HG02759 (cell line): ENCODE measurements at regions not wholly inside any gene's neighbourhood (a gene's known extent, or its start where the extent isn't known, plus 50 kb on each side); places are given as distances from the start of the nearest gene placed in this dataset.

Source experiments
- ATAC-seq: cut with Tn5 transposase; IDR thresholded peaks from one replicate; pipeline ENCODE4 v1.9.1; 2021; ENCODE audit warnings: mild to moderate bottlenecking, moderate library complexity; ENCODE audit not compliant: unreplicated experiment

DNA sequence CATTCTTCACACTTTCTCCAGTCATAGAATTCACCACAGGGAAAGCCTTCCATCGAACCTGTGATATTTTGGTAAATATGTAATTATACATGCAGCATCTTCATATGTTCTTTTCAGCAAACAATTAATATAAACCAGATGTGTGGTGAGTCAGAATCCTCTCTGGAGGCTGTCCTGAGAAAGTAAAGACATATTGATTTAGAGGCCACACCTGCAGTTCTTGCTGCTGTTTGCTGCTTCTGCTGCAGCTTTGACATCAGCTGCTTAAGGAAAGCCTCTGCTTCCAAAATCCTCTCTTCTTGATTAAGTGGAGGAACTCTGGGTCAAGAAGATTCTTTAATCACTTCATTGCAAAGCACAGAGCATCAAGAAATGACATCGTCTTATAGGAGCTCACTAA is 568.8 kb upstream of the ZEB2 start:
- ATAC-seq = no peak

GRCh38 chr2:145086910-145087309 is 567.0 kb upstream of the ZEB2 start:
- ATAC-seq = no peak

DNA sequence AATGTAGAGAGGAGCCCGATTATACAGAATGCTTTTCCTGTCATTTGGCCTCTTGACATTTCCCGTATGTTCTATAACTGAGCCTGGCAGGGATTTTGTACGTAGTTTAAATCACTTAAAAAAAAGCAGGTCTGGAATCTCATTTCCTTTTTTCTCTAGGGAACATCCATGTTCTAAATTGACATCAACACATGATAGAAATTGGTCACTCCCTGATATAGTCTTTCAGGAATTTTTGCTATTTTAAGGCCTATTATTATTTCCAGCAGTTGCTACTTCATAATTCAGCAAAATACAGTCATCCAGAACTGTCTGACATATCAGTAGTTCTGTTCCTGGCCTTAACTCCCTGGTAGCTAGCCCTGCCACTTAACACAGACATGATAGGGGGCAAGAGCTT is 565.7 kb upstream of the ZEB2 start:
- no peak for ATAC-seq

DNA sequence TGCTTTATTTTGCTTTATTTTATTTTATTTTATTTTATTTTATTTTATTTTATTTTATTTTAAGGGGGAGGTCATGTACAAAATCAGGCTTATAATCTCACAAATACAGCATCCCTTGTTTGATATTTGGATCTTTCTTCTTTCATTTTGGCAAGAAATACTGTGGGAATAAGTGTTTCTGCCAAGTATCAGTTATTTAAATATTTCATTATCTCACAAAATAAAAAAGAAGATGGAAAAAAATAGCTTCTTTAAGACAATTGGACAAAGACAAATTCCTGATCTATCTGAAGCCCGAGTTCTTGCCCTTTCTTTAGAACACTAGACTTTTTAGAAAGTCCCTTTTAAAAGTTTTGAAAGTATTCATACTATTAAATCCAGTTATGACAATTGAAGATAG is 560.5 kb upstream of the ZEB2 start:
- ATAC-seq = no peak

DNA sequence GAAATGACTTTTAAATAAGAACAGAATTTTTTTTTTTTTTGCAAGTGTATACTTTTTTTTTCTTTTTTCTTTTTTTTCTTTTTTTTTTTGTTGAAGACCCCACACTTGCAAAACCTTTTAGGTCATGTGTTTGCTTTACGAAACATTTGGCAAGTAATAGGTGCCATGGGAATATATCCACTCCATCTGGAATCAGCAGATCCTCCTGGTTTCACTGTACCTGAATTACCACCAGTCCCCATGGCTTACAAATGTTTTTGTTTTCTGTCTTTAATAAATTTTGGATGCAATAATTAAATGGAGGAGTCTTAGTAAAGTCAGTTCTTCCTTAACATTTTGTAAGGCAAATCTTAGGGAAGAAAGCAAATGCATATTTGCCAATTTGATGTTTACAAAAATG is 559.7 kb upstream of the ZEB2 start:
- no peak for ATAC-seq

DNA sequence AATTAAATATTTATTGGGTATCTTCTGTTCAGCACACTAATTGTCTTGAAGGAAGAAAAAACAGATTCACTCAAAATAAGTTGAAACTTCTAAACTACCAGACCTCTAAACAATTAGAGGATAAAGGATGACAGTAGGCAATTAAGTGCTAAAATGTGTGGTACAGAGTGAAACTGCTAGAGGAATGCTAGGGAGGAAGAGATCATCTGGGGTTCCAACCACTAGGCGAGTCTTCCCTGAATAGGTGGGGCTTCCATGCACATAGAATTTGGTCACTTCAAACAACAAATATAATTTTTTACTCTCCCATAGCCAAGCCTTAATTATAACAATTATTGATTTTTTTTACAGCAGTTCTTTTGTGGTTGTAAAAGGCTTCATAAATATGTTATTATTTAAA is 559.0 kb upstream of the ZEB2 start:
- no peak for ATAC-seq

DNA sequence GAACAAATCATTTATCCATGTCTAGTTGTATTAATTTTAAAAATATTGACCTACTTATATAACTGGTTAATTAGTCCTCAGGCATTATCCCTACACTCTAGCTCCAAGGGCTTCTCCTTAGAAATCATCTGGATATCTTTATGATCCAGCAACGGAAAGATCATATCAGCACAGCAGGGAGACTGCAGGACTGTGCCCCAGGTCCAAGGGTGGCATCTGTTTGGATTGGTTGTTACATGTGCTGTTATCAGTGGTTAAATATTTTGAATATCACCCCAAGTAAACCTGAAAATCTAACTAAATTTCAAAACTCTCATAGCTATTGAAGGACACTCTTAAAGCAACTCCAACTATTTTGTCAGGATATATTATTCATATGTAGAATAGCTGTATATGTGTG is 556.2 kb upstream of the ZEB2 start:
- ATAC-seq = no peak

DNA sequence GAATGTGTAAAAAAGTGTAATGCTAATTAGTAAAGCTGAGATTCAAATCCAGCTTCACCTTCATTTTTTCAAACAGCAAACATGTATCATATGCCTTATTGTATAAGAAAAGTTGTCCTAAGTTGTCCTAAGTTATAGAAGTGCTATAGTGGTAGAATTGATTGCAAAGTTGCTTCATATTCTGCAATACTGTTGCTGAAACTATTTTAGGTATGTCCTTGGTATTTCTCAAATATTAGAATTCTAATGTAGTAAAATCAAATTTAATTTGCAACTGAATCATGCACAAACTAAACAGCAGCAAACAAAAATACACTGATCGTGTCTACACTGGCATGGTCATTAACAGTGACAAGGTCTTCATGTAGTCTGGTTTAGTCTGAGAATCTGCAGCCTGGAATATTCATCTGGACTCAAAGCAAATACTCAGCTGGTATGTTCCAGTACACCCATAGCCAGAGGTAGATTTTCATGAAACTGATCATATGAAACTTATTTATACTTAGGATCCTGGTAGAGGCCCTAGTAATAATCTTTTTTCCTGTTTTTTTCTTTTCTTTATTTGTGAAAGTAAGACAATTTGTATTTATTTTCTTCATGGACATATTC is 555.6 kb upstream of the ZEB2 start:
- ATAC-seq = no peak

GRCh38 chr2:145070703-145071102 is 550.8 kb upstream of the ZEB2 start:
- no peak for ATAC-seq

DNA sequence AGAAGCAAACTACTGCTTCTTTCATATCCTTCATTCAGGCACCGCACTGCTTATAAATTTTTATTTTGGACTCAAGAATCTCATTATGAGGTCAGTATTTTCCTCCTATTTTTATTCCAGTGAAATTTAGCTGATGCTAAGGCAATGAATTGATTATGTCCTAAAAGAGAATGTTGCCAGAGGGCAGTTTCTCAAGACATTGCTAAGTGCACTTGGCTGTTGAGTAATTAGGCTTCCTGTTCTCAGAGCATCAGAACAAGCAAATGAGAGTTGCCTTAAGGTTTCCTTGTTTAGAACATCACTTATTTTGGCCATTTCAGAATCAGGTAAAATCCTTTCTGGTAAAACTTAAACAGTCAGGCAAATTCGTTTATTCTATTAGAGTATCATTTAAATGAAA is 548.6 kb upstream of the ZEB2 start:
- no peak for ATAC-seq

- no peak for ATAC-seq
Observed at GRCh38 chr2:145067549-145068030, 547.7 kb upstream of the ZEB2 start.

GRCh38 chr2:145066856-145067548 is 547.1 kb upstream of the ZEB2 start:
- ATAC-seq = no peak

GRCh38 chr2:145066151-145066661 is 546.3 kb upstream of the ZEB2 start:
- ATAC-seq = no peak

- no peak for ATAC-seq
Observed at GRCh38 chr2:145065342-145065741, 545.4 kb upstream of the ZEB2 start.

GRCh38 chr2:145064511-145064910 is 544.6 kb upstream of the ZEB2 start:
- no peak for ATAC-seq

GRCh38 chr2:145060876-145061275 is 541.0 kb upstream of the ZEB2 start:
- no peak for ATAC-seq

DNA sequence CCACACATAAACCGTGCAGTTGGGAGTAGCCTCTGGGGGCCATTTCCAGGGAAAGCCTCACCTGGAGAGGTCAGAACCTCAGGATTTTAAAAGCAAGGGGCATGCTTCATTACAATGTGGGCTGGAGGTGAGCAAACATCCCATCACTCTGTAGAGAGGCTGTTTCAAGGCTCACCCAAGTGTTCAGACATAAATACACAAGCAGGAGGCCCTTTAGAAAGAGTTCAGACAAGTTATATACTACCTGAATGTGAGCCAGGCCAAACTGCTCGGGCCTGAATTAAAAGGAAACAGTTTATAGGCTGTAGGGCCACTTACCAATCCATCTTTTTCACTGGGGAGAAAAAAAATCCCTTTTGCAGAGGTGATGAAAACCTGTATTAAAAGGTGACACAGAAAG is 540.0 kb upstream of the ZEB2 start:
- ATAC-seq = no peak

GRCh38 chr2:145059343-145059742 is 539.4 kb upstream of the ZEB2 start:
- ATAC-seq = no peak

DNA sequence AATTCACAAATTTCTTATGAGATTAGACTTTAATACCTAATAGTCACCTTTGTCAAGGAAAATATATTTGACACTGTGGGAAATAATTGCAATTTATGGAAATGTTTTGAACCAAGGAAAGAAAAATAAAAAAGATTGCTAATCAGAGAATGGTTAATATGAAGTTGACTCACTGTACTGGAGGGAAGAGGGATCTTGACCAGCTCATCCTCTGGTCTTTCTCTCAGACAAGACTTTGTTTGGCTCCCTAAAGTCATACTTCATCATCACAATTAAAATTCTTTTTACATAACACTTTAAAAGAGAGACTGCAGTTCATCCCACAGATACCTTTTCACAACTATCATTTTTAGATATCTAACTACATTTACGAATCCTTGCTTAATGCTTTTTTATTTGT is 538.5 kb upstream of the ZEB2 start:
- ATAC-seq = no peak

DNA sequence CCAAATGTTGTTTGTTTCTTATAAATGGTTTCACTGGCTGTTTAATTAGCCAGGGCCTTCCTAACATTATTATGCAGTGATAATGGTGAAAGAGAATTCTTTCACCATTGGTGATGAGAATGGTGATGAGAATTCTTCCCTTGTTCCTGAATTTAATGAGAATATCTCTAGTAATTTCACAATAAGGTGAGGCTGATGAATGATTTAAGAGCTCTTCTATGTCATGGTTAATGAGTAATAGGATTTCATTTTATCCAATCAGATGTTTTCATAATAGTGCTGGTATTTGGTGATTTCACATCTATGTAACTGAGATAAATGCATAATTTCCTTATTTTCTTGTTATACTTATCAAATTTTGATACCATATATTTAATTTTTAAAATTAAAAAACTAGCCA is 535.7 kb upstream of the ZEB2 start:
- no peak for ATAC-seq

DNA sequence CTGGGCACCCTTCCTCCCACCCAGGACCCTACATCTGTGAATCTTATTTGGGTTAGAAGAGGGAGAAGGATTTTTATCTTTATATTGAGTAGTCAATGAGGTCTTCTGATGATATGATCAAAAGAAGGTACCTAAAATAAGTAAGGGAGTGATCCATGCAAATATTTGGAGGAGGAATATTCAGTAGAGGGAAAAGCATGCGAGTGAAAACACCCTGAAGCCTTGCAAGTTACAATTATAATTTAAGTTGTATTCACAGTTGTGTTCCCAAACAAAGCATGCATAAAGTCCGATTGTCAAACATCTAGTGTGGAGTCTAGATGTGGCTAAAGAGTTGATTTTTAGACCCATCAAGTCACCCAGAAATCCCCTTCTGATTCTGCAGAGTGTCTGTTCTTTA is 530.2 kb upstream of the ZEB2 start:
- no peak for ATAC-seq

DNA sequence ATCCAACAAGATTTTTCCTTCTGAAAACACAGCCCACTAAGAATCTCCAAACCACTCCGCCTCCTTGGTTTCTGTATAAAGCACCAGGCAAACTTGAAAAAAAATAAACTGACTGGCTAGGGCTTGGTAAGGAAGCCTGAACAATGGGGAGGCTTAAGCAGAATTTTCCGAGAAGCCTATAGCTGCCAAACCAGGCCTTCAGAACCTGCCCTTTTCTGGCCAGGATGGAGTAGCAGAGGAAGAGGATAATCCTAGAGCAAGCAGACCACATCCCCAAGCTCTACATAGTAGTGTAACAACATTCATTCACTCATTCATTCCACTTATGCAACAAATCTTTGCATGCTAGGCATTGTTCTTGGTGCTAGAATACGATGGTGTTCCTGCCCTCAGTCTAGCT is 529.6 kb upstream of the ZEB2 start:
- ATAC-seq = no peak

DNA sequence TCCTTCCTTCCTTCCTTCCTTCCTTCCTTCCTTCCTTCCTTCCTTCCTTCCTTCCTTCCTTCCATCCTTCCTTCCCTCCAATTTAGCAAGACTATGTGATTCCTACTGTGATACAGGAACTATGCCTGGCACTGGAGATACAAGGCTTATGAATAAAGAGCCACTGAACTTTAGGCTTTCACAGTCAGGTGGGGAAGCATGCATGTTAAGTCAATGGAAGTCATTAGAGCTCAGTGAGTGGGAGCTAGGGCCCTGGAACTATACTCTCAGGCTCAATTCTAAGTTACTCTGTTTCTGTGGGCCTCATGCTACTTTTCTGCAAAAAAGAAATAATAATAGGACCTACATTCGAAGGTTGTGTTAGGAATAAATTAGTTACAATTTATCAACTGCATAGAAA is 527.6 kb upstream of the ZEB2 start:
- no peak for ATAC-seq
